Fibroblast of lung (primary cell): ENCODE measurements at regions not wholly inside any gene's neighbourhood (a gene's known extent, or its start where the extent isn't known, plus 50 kb on each side); places are given as distances from the start of the nearest gene placed in this dataset.

Experiments used
- DNase-seq, 2 donors: peaks; one replicate each; pipeline versions ENCODE4 v3.0.0 to v3.0.0-alpha.2; 2010; ENCODE audit warnings: low read depth in 2 of 2
- H2AFZ ChIP-seq: 2 replicates; pipeline ENCODE4 v1.5.1; 2012; ENCODE audit warnings: low read length, control low read depth, inconsistent platforms
- H3K27ac ChIP-seq: 2 replicates; pipeline ENCODE4 v1.5.1; 2011; ENCODE audit warnings: low read length, control low read depth; ENCODE audit not compliant: insufficient read depth
- H3K27me3 ChIP-seq: 2 replicates; pipeline ENCODE4 v1.5.1; 2011; ENCODE audit warnings: mild to moderate bottlenecking, low read length; ENCODE audit not compliant: control insufficient read depth, insufficient read depth
- H3K36me3 ChIP-seq: 2 replicates; pipeline ENCODE4 v1.5.1; 2011; ENCODE audit warnings: low read length; ENCODE audit not compliant: control insufficient read depth, insufficient read depth
- H3K4me1 ChIP-seq: 2 replicates; pipeline ENCODE4 v1.5.1; 2011; ENCODE audit warnings: low read length; ENCODE audit not compliant: control insufficient read depth, insufficient read depth; ENCODE audit errors: extremely low read depth
- H3K4me2 ChIP-seq: 2 replicates; pipeline ENCODE4 v1.5.1; 2011; ENCODE audit warnings: low read length, control low read depth; ENCODE audit not compliant: insufficient read depth; ENCODE audit errors: extremely low read depth
- H3K4me3 ChIP-seq, 4 experiments: fragments of 200-600 bp in 1 of 4; sonication (generic) in 1 of 4; replicated peaks in 1 of 4; 2 replicates each; pipeline ENCODE4 v1.5.1; 2011 to 2016; ENCODE audit warnings: low read length in 4 of 4, low read depth in 3 of 4, mild to moderate bottlenecking in 3 of 4, control low read depth in 2 of 4, inconsistent platforms in 1 of 4, mixed read lengths in 1 of 4; ENCODE audit not compliant: insufficient read depth in 1 of 4; ENCODE audit errors: control extremely low read depth in 1 of 4
- H3K79me2 ChIP-seq: 2 replicates; pipeline ENCODE4 v1.5.1; 2012; ENCODE audit warnings: mild to moderate bottlenecking, low read length, inconsistent platforms; ENCODE audit not compliant: control insufficient read depth, insufficient read depth
- H3K9ac ChIP-seq: 2 replicates; pipeline ENCODE4 v1.5.1; 2011; ENCODE audit warnings: mild to moderate bottlenecking, low read length, control low read depth; ENCODE audit not compliant: insufficient read depth
- H3K9me3 ChIP-seq: 2 replicates; pipeline ENCODE4 v1.5.1; 2012; ENCODE audit warnings: low read depth, low read length; ENCODE audit not compliant: control insufficient read depth, insufficient read depth
- H4K20me1 ChIP-seq: 2 replicates; pipeline ENCODE4 v1.5.1; 2011; ENCODE audit warnings: low read length; ENCODE audit not compliant: control insufficient read depth, insufficient read depth; ENCODE audit errors: extremely low read depth
- EZH2 ChIP-seq: IDR thresholded peaks from 2 replicates; pipeline ENCODE4 v1.5.1; 2012; ENCODE audit warnings: low read length, control low read depth, mild to moderate bottlenecking; ENCODE audit errors: missing control alignments
- TF ChIP-seq, protein P1 (sequence below), 2 donors: IDR thresholded peaks in 1 of 2; conservative IDR thresholded peaks in 1 of 2; 1 replicate in 1 of 2; 2 replicates in 1 of 2; pipeline ENCODE4 v1.5.1; 2011 to 2012; ENCODE audit warnings: low read length in 2 of 2, control low read depth in 1 of 2, inconsistent platforms in 1 of 2, low read depth in 1 of 2, mild to moderate bottlenecking in 1 of 2

- H3K9me3 ChIP-seq: no peaks in the 10 kb centered on the region
- H3K4me2 ChIP-seq: no peak overlapping the region
- no peaks in the 10 kb centered on the region for H3K27me3 ChIP-seq
- H3K27ac ChIP-seq: no peak overlapping the region
- H3K4me3 ChIP-seq: no peak overlapping the region
- no peaks in the 10 kb centered on the region for H3K4me1 ChIP-seq
- H4K20me1 ChIP-seq: no peaks in the 10 kb centered on the region
- H3K79me2 ChIP-seq: no peaks in the 10 kb centered on the region
- no peak overlapping the region for H3K9ac ChIP-seq
- peak in 1 of 2 donors; percentile 61 for DNase-seq
- H3K36me3 ChIP-seq: no peaks in the 10 kb centered on the region
- TF ChIP-seq EZH2: no peak
- TF ChIP-seq, protein P1, sequence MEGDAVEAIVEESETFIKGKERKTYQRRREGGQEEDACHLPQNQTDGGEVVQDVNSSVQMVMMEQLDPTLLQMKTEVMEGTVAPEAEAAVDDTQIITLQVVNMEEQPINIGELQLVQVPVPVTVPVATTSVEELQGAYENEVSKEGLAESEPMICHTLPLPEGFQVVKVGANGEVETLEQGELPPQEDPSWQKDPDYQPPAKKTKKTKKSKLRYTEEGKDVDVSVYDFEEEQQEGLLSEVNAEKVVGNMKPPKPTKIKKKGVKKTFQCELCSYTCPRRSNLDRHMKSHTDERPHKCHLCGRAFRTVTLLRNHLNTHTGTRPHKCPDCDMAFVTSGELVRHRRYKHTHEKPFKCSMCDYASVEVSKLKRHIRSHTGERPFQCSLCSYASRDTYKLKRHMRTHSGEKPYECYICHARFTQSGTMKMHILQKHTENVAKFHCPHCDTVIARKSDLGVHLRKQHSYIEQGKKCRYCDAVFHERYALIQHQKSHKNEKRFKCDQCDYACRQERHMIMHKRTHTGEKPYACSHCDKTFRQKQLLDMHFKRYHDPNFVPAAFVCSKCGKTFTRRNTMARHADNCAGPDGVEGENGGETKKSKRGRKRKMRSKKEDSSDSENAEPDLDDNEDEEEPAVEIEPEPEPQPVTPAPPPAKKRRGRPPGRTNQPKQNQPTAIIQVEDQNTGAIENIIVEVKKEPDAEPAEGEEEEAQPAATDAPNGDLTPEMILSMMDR (conservative IDR thresholded peaks at IDR 0.05 in 1 of 2, IDR thresholded peaks at IDR 0.05 in 1 of 2; ENCODE audit: low read depth in 1 of 2, low read length in 2 of 2): no peak
- no peak overlapping the region for H2AFZ ChIP-seq
Measured at GRCh38 chr6:37115236-37115895, 54.6 kb upstream of the PIM1 start.

GRCh38 chr6:37116326-37116725, 53.6 kb upstream of the PIM1 start:
- Histone ChIP-seq H3K27me3 (no peaks in the 10 kb centered on the region), H3K36me3 (no peaks in the 10 kb centered on the region), H3K4me2 (no peak overlapping the region), H3K9ac (no peak overlapping the region), H3K9me3 (no peaks in the 10 kb centered on the region), H3K4me3 (no peak overlapping the region), H4K20me1 (no peaks in the 10 kb centered on the region), H3K79me2 (no peaks in the 10 kb centered on the region), H3K27ac (no peak overlapping the region), H3K4me1 (no peaks in the 10 kb centered on the region), H2AFZ (no peak overlapping the region)
- no peak for DNase-seq
- TF ChIP-seq, protein P1 (conservative IDR thresholded peaks at IDR 0.05 in 1 of 2, IDR thresholded peaks at IDR 0.05 in 1 of 2; ENCODE audit: low read depth in 1 of 2, low read length in 2 of 2): no peak
- TF ChIP-seq EZH2: no peak

GRCh38 chr6:37119387-37119886, 50.5 kb upstream of the PIM1 start:
- Histone ChIP-seq H2AFZ (no peak overlapping the region), H3K4me3 (no peak overlapping the region), H3K27ac (no peak overlapping the region), H4K20me1 (no peaks in the 10 kb centered on the region), H3K27me3 (no peaks in the 10 kb centered on the region), H3K36me3 (no peaks in the 10 kb centered on the region), H3K9me3 (no peaks in the 10 kb centered on the region), H3K79me2 (no peaks in the 10 kb centered on the region), H3K4me1 (no peaks in the 10 kb centered on the region), H3K4me2 (no peak overlapping the region), H3K9ac (no peak overlapping the region)
- TF ChIP-seq, protein P1 (conservative IDR thresholded peaks at IDR 0.05 in 1 of 2, IDR thresholded peaks at IDR 0.05 in 1 of 2; ENCODE audit: low read depth in 1 of 2, low read length in 2 of 2): no peak
- TF ChIP-seq EZH2: no peak
- no peak for DNase-seq
